ENCODE measurements at regions not wholly inside any gene's neighbourhood (a gene's known extent, or its start where the extent isn't known, plus 50 kb on each side); places are given as distances from the start of the nearest gene placed in this dataset.
"Not testable (repeated sequence)": the region's sequence is repeated elsewhere in the genome, so short reads cannot be mapped to it uniquely, and the experiment has no call there.

DNA sequence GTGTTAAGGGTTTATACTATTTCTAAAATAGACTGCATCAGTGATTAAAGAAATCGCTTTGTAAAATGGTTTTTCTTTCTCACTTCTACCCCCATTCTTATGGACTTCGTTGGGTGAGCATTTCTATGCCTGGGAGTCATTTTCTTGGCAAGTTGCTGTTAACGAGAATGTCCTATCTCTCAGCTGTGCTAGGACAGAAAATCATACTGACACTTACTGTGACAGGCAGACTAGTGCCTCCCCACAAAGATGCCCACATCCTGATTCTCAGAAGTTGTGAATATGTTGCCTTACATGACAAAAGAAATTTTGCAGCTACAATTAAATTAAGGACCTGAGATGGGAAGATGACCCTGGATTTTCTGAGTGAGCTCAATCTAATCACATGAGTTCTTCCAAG, 65.1 kb upstream of the NMUR2 start:
- Histone ChIP-seq H3K27me3 (no peaks in the 10 kb centered on the region), H3K4me3 (no peak overlapping the region), H3K36me3 (no peaks in the 10 kb centered on the region), H3K9me3 (no peaks in the 10 kb centered on the region), H3K27ac (no peak overlapping the region), H3K4me1 (no peaks in the 10 kb centered on the region)
- DNase-seq (ENCODE audit: low spot score in 2 of 2): no peak
- TF ChIP-seq EP300 (IDR thresholded peaks at IDR 0.05): no peak
- no peak for TF ChIP-seq POLR2AphosphoS5 (IDR thresholded peaks at IDR 0.05)
- TF ChIP-seq, protein P1, sequence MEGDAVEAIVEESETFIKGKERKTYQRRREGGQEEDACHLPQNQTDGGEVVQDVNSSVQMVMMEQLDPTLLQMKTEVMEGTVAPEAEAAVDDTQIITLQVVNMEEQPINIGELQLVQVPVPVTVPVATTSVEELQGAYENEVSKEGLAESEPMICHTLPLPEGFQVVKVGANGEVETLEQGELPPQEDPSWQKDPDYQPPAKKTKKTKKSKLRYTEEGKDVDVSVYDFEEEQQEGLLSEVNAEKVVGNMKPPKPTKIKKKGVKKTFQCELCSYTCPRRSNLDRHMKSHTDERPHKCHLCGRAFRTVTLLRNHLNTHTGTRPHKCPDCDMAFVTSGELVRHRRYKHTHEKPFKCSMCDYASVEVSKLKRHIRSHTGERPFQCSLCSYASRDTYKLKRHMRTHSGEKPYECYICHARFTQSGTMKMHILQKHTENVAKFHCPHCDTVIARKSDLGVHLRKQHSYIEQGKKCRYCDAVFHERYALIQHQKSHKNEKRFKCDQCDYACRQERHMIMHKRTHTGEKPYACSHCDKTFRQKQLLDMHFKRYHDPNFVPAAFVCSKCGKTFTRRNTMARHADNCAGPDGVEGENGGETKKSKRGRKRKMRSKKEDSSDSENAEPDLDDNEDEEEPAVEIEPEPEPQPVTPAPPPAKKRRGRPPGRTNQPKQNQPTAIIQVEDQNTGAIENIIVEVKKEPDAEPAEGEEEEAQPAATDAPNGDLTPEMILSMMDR (IDR thresholded peaks at IDR 0.05): no peak
- no peak for TF ChIP-seq POLR2A (IDR thresholded peaks at IDR 0.05)
- WGBS: 63% methylated on average over 3 of the region's 3 CpGs

DNA sequence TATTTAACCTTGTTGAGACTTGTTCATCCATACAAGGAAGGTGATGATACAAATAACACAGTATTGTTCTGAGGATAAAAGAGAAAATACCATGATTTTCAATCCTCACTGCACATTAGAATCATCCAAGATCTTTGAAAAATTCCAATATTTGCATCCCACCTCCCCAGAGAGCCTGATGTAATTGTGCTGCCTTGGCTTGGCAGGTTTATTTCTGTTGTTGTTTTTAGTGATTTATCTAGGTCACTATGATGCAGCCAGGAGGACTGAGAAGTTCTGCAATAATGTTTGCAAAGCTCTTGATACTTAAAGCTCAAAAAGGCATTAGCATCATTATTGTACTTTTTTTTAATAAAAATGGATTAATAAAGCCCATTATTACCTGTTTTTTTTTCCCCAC, 67.0 kb upstream of the NMUR2 start:
- Histone ChIP-seq H3K27me3 (no peaks in the 10 kb centered on the region), H3K4me3 (no peak overlapping the region), H3K9me3 (no peaks in the 10 kb centered on the region), H3K36me3 (no peaks in the 10 kb centered on the region), H3K27ac (no peak overlapping the region), H3K4me1 (no peaks in the 10 kb centered on the region)
- DNase-seq (ENCODE audit: low spot score in 2 of 2): no peak
- TF ChIP-seq EP300 (IDR thresholded peaks at IDR 0.05) (no peak), POLR2A (IDR thresholded peaks at IDR 0.05) (no peak), POLR2AphosphoS5 (IDR thresholded peaks at IDR 0.05) (no peak)
- TF ChIP-seq, protein P1 (IDR thresholded peaks at IDR 0.05): no peak

DNA sequence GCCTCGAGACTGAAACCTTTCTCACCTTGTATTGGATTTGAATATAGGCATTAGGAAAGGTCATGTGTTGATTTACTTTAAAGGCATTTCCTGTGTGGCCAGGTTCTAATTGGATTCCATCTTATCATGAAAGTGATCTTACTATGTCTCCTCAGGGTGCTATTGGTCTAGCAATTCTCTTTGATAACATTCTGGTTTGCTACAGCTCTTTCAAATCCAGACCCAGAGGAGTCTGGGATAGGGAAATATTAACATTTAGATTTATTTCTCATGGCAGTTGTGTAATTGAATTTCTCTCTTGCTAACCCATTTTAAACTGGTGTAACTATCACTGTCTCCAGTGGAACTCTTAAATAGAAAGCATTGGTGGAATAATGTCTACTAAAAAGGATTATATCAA, 69.9 kb upstream of the NMUR2 start:
- H3K9me3 ChIP-seq: no peaks in the 10 kb centered on the region
- no peak overlapping the region for H3K27ac ChIP-seq
- 76% methylated on average over 1 of the region's 1 CpG for WGBS
- H3K36me3 ChIP-seq: no peaks in the 10 kb centered on the region
- TF ChIP-seq, protein P1 (IDR thresholded peaks at IDR 0.05): no peak
- TF ChIP-seq EP300 (IDR thresholded peaks at IDR 0.05): no peak
- TF ChIP-seq POLR2A (IDR thresholded peaks at IDR 0.05): no peak
- TF ChIP-seq POLR2AphosphoS5 (IDR thresholded peaks at IDR 0.05): no peak
- H3K27me3 ChIP-seq: no peaks in the 10 kb centered on the region
- H3K4me1 ChIP-seq: no peaks in the 10 kb centered on the region
- no peak overlapping the region for H3K4me3 ChIP-seq
- no peak for DNase-seq (ENCODE audit: low spot score in 2 of 2)

DNA sequence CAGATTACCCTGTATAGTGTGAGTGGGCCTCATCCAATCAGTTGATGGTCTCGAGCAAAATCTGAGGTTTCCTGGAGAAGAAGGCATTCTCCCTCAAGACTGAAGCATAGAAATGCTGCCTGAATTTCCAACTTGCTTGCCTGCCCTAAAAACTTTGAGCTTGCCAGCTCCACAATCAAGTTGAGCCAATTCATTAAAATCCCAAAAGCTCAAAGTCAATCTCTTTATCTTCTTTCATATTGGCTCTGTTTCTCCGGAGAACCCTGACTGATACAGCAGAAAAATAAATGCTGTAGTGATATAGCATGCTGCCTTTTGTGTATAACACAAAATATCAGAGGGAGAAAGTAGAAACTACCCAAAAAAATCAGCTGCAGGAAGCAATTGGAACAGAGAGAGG, 72.5 kb upstream of the NMUR2 start:
- TF ChIP-seq, protein P1 (IDR thresholded peaks at IDR 0.05): no peak
- TF ChIP-seq EP300 (IDR thresholded peaks at IDR 0.05) (no peak), POLR2AphosphoS5 (IDR thresholded peaks at IDR 0.05) (no peak), POLR2A (IDR thresholded peaks at IDR 0.05) (no peak)
- Histone ChIP-seq H3K36me3 (no peaks in the 10 kb centered on the region), H3K4me3 (no peak overlapping the region), H3K4me1 (no peaks in the 10 kb centered on the region), H3K27me3 (no peaks in the 10 kb centered on the region), H3K9me3 (no peaks in the 10 kb centered on the region), H3K27ac (no peak overlapping the region)
- WGBS: 57% methylated on average over 2 of the region's 2 CpGs
- no peak for DNase-seq (ENCODE audit: low spot score in 2 of 2)

DNA sequence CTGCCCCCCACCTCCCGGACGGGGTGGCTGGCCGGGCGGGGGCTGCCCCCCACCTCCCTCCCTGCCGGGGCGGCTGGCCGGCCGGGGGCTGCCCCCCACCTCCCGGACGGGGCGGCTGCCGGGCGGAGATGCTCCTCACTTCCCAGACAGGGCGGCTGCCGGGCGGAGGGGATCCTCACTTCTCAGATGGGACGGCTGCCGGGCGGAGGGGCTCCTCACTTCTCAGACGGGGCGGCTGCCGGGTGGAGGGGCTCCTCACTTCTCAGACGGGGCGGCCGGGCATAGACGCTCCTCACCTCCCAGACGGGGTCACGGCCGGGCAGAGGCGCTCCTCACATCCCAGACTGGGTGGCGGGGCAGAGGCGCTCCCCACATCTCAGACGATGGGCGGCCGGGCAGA, 74.8 kb upstream of the NMUR2 start:
- WGBS: 96% methylated on average over 18 of the region's 35 CpGs

DNA sequence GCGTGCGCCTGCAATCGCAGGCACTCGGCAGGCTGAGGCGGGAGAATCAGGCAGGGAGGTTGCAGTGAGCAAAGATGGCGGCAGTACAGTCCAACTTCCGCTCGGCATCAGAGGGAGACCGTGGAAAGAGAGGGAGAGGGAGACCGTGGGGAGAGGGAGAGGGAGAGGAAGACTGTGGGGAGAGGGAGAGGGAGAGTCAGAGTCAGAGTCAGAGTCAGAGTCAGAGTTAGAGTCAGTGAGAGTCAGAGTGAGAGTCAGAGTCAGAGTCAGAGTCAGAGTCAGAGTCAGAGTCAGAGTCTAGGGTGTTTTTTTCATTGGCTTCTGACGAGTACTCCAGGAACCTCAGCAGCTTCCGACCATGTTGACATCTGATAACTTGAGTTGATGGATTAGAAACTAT, 75.6 kb upstream of the NMUR2 start:
- H3K27ac ChIP-seq; H3K9me3 ChIP-seq; H3K4me1 ChIP-seq; H3K27me3 ChIP-seq; H3K36me3 ChIP-seq; H3K4me3 ChIP-seq; DNase-seq (ENCODE audit: low spot score in 2 of 2): not testable (repeated sequence)
- WGBS: 93% methylated on average over 12 of the region's 12 CpGs

More for the DNA sequence above, 74.8 kb upstream of the NMUR2 start:
- H3K9me3 ChIP-seq; H3K4me3 ChIP-seq; H3K27me3 ChIP-seq; DNase-seq (ENCODE audit: low spot score in 2 of 2); H3K4me1 ChIP-seq; H3K27ac ChIP-seq; H3K36me3 ChIP-seq: not testable (repeated sequence)
